GM23338 (cell line): ENCODE measurements at regions not wholly inside any gene's neighbourhood (a gene's known extent, or its start where the extent isn't known, plus 50 kb on each side); places are given as distances from the start of the nearest gene placed in this dataset.

Source experiments
- ATAC-seq: fragments of 200-7000 bp; cut with Tn5 transposase; 3 replicates; pipeline ENCODE4 v1.9.1; 2020
- DNase-seq: peaks from one replicate; pipeline ENCODE4 v3.0.0-alpha.2; 2015; ENCODE audit warnings: low spot score
- H2AFZ ChIP-seq: fragments of 200-600 bp; sonication (generic); 2 replicates; pipeline ENCODE4 v1.8.0; 2016; ENCODE audit warnings: antibody characterized with exemption, mild to moderate bottlenecking, moderate library complexity
- H3F3A ChIP-seq: fragments of 200-600 bp; sonication (generic); replicated peaks from 2 replicates; pipeline ENCODE4 v1.8.0; 2017; ENCODE audit warnings: antibody characterized with exemption, mixed run types, low read depth
- H3K27ac ChIP-seq: fragments of 200-600 bp; sonication (generic); 2 replicates; pipeline ENCODE4 v1.6.1; 2016; ENCODE audit warnings: low read depth
- H3K27me3 ChIP-seq: fragments of 200-600 bp; sonication (generic); 2 replicates; pipeline ENCODE4 v1.8.0; 2016; ENCODE audit warnings: mild to moderate bottlenecking, mixed run types, moderate library complexity; ENCODE audit not compliant: insufficient read depth
- H3K36me3 ChIP-seq: fragments of 200-600 bp; sonication (generic); 2 replicates; pipeline ENCODE4 v1.8.0; 2016; ENCODE audit warnings: mild to moderate bottlenecking; ENCODE audit not compliant: insufficient read depth
- H3K4me1 ChIP-seq: fragments of 200-600 bp; sonication (generic); 2 replicates; pipeline ENCODE4 v1.8.0; 2016; ENCODE audit warnings: mild to moderate bottlenecking, moderate library complexity; ENCODE audit not compliant: insufficient read depth
- H3K4me2 ChIP-seq: fragments of 200-600 bp; sonication (generic); 2 replicates; pipeline ENCODE4 v1.7.1; 2017; ENCODE audit warnings: mixed run types
- H3K4me3 ChIP-seq: fragments of 200-600 bp; sonication (generic); 2 replicates; pipeline ENCODE4 v1.6.1; 2016; ENCODE audit warnings: mixed run types
- H3K79me2 ChIP-seq: fragments of 200-600 bp; sonication (generic); replicated peaks from 2 replicates; pipeline ENCODE4 v1.8.0; 2017; ENCODE audit warnings: mild to moderate bottlenecking; ENCODE audit not compliant: insufficient read depth
- H3K9me2 ChIP-seq: fragments of 200-600 bp; sonication (generic); 2 replicates; pipeline ENCODE4 v1.8.0; 2017; ENCODE audit not compliant: insufficient read depth
- H4K20me1 ChIP-seq: fragments of 200-600 bp; sonication (generic); replicated peaks from 2 replicates; pipeline ENCODE4 v1.8.0; 2017; ENCODE audit warnings: mild to moderate bottlenecking; ENCODE audit not compliant: insufficient read depth
- H3K27ac Mint-ChIP-seq: 2 replicates; pipeline ENCODE4 v1.8.0; 2020; ENCODE audit warnings: inconsistent platforms, mild to moderate bottlenecking, moderate library complexity, mixed read lengths
- H3K27me3 Mint-ChIP-seq: 3 replicates; pipeline ENCODE4 v1.8.0; 2022; ENCODE audit warnings: low read depth, mild to moderate bottlenecking, moderate library complexity, mixed read lengths, inconsistent platforms; ENCODE audit not compliant: insufficient read depth, poor library complexity
- H3K36me3 Mint-ChIP-seq: 3 replicates; pipeline ENCODE4 v1.8.0; 2021; ENCODE audit warnings: low read depth, mild to moderate bottlenecking, inconsistent platforms, moderate library complexity, mixed read lengths
- H3K4me1 Mint-ChIP-seq: 3 replicates; pipeline ENCODE4 v1.8.0; 2020; ENCODE audit warnings: mild to moderate bottlenecking, inconsistent platforms, mixed read lengths
- H3K4me3 Mint-ChIP-seq: 3 replicates; pipeline ENCODE4 v1.8.0; 2021; ENCODE audit warnings: moderate library complexity, mild to moderate bottlenecking, inconsistent platforms, mixed read lengths
- H3K9me3 Mint-ChIP-seq: 3 replicates; pipeline ENCODE4 v1.8.0; 2020; ENCODE audit warnings: moderate library complexity, mild to moderate bottlenecking, inconsistent platforms, mixed read lengths
- CREB1 ChIP-seq: fragments of 250-450 bp; sonication (Bioruptor Pico); IDR thresholded peaks from 2 replicates; pipeline ENCODE4 v1.5.0; 2020; ENCODE audit warnings: low read depth, mild to moderate bottlenecking, moderate library complexity
- CTCF ChIP-seq, 2 experiments: fragments of 200-600 bp in 1 of 2; sonication (generic) in 1 of 2; conservative IDR thresholded peaks; 2 replicates each; pipeline versions ENCODE4 v1.5.1 to v1.6.1; 2016 to 2017; ENCODE audit warnings: antibody characterized with exemption in 2 of 2, low read depth in 2 of 2, mild to moderate bottlenecking in 2 of 2, moderate library complexity in 1 of 2
- ETS1 ChIP-seq: IDR thresholded peaks from 2 replicates; pipeline ENCODE4 v1.6.1; 2016; ENCODE audit warnings: antibody characterized with exemption
- EZH2 ChIP-seq: fragments of 200-600 bp; sonication (generic); IDR thresholded peaks from one replicate; pipeline ENCODE4 v1.8.0; 2017; ENCODE audit warnings: antibody characterized with exemption, mild to moderate bottlenecking, low read depth; ENCODE audit not compliant: unreplicated experiment
- EZH2phosphoT487 ChIP-seq: fragments of 200-600 bp; sonication (generic); IDR thresholded peaks from one replicate; pipeline ENCODE4 v1.8.1; 2018; ENCODE audit warnings: antibody characterized with exemption; ENCODE audit not compliant: unreplicated experiment
- JUNB ChIP-seq: IDR thresholded peaks from one replicate; pipeline ENCODE4 v1.6.1; 2016; ENCODE audit warnings: antibody characterized with exemption; ENCODE audit not compliant: unreplicated experiment
- NANOG ChIP-seq: IDR thresholded peaks from 2 replicates; pipeline ENCODE4 v1.6.1; 2016; ENCODE audit warnings: antibody characterized with exemption, borderline replicate concordance
- REST ChIP-seq: IDR thresholded peaks from one replicate; pipeline ENCODE4 v1.6.1; 2018; ENCODE audit warnings: antibody characterized with exemption; ENCODE audit not compliant: unreplicated experiment
- STAT1 ChIP-seq: IDR thresholded peaks from one replicate; pipeline ENCODE4 v1.6.1; 2016; ENCODE audit warnings: antibody characterized with exemption; ENCODE audit not compliant: unreplicated experiment
- ZNF114 ChIP-seq: fragments of 250-450 bp; sonication (Bioruptor Pico); IDR thresholded peaks from 2 replicates; pipeline ENCODE4 v1.5.0; 2020; ENCODE audit warnings: mild to moderate bottlenecking, moderate library complexity

GRCh38 chrX:68998716-68999115, 166.5 kb downstream of the PJA1 start:
- ATAC-seq (peak; percentile 72), DNase-seq (peak; percentile 36)
- Histone ChIP-seq H3K4me2 (no peak overlapping the region), H3K9me2 (no peaks in the 10 kb centered on the region), H3K79me2 (no peaks in the 10 kb centered on the region), H3F3A (no peaks in the 10 kb centered on the region), H3K4me3 (no peak overlapping the region), H3K4me1 (no peaks in the 10 kb centered on the region), H3K36me3 (no peaks in the 10 kb centered on the region), H3K27ac (no peak overlapping the region), H4K20me1 (no peaks in the 10 kb centered on the region), H3K27me3 (no peaks in the 10 kb centered on the region), H2AFZ (no peak overlapping the region)
- no peak overlapping the region for H3K4me3 Mint-ChIP-seq
- peaks cover 4% of the 10 kb centered on the region for H3K27me3 Mint-ChIP-seq
- no peak overlapping the region for H3K27ac Mint-ChIP-seq
- H3K9me3 Mint-ChIP-seq = no peaks in the 10 kb centered on the region; the same call in 2 of the 3 replicates
- H3K36me3 Mint-ChIP-seq = no peaks in the 10 kb centered on the region
- peaks cover 3% of the 10 kb centered on the region; the same call in 2 of the 3 replicates for H3K4me1 Mint-ChIP-seq
- TF ChIP-seq CTCF (conservative IDR thresholded peaks at IDR 0.05; ENCODE audit: low read depth in 2 of 2) (no peak), EZH2phosphoT487 (no peak), NANOG (no peak)

- Histone ChIP-seq H3K4me3 (no peak overlapping the region), H2AFZ (no peak overlapping the region), H3K4me1 (no peaks in the 10 kb centered on the region), H3K36me3 (no peaks in the 10 kb centered on the region), H3K4me2 (no peak overlapping the region), H3K9me2 (no peaks in the 10 kb centered on the region), H3K27me3 (no peaks in the 10 kb centered on the region), H3F3A (no peaks in the 10 kb centered on the region), H3K79me2 (no peaks in the 10 kb centered on the region), H4K20me1 (no peaks in the 10 kb centered on the region), H3K27ac (no peak overlapping the region)
- peaks cover 4% of the 10 kb centered on the region for H3K27me3 Mint-ChIP-seq
- no peaks in the 10 kb centered on the region; the same call in 2 of the 3 replicates for H3K9me3 Mint-ChIP-seq
- no peaks in the 10 kb centered on the region for H3K36me3 Mint-ChIP-seq
- ATAC-seq (no peak), DNase-seq (no peak)
- H3K4me3 Mint-ChIP-seq = no peak overlapping the region
- peaks cover 3% of the 10 kb centered on the region; the same call in 2 of the 3 replicates for H3K4me1 Mint-ChIP-seq
- H3K27ac Mint-ChIP-seq = no peak overlapping the region
- no peak for TF ChIP-seq CREB1
- no peak for TF ChIP-seq JUNB
- no peak for TF ChIP-seq ETS1
- TF ChIP-seq REST = no peak
- no peak for TF ChIP-seq CTCF (conservative IDR thresholded peaks at IDR 0.05; ENCODE audit: low read depth in 2 of 2)
- no peak for TF ChIP-seq ZNF114
- no peak for TF ChIP-seq STAT1
- TF ChIP-seq EZH2 = no peak
These were observed 167.3 kb downstream of the PJA1 start for GRCh38 chrX:68997911-68998310.
